RWPE1 (cell line): ENCODE measurements at regions not wholly inside any gene's neighbourhood (a gene's known extent, or its start where the extent isn't known, plus 50 kb on each side); places are given as distances from the start of the nearest gene placed in this dataset.

Experiments
- CTCF ChIA-PET: fragments of 350-600 bp; sonication (Branson Sonifier 250); formaldehyde crosslinking; extraction: SDS; loops from one replicate; lab custom pipeline; 2021; lab: Yijun Ruan, JAX
- POLR2A ChIA-PET: fragments of 400-600 bp; formaldehyde crosslinking; extraction: SDS; loops from one replicate; lab custom pipeline; 2020; ENCODE audit warnings: antibody characterized with exemption; ENCODE audit not compliant: low non-redundant PET; lab: Yijun Ruan, JAX
- DNase-seq: peaks from one replicate; pipeline ENCODE4 v3.0.0; 2012; ENCODE audit warnings: low spot score
- H3K27ac ChIP-seq: fragments of 450-650 bp; 2 replicates; pipeline ENCODE4 v1.5.1; 2017
- CTCF ChIP-seq: fragments of 450-650 bp; conservative IDR thresholded peaks from 2 replicates; pipeline ENCODE4 v1.5.1; 2017; ENCODE audit warnings: low read depth, mild to moderate bottlenecking

GRCh38 chr3:152606146-152606545 is 228.8 kb upstream of the P2RY1 start:
- ChIA-PET POLR2A (no interaction called here), CTCF (no interaction called here)
- no peak overlapping the region for H3K27ac ChIP-seq
- no peak for DNase-seq
- TF ChIP-seq CTCF = no peak

GRCh38 chr3:152607179-152607578 is 227.8 kb upstream of the P2RY1 start:
- CTCF ChIA-PET = no interaction called here
- H3K27ac ChIP-seq = no peak overlapping the region
- no peak for DNase-seq
- no peak for TF ChIP-seq CTCF
- POLR2A ChIA-PET = no interaction called here

- ChIA-PET POLR2A (no interaction called here), CTCF (interaction anchor here (0.6 kb wide), 1 partner anchor 1171 kb away, joined by 6 read pairs; no protein-coding TSS in a partner anchor)
- no peak for TF ChIP-seq CTCF
- DNase-seq = no peak
- no peak overlapping the region for H3K27ac ChIP-seq
Measured at GRCh38 chr3:152608696-152609594, 226.0 kb upstream of the P2RY1 start.

GRCh38 chr3:152609891-152610290 is 225.0 kb upstream of the P2RY1 start:
- ChIA-PET POLR2A (no interaction called here), CTCF (interaction anchor here (0.6 kb wide), 1 partner anchor 1170 kb away, joined by 6 read pairs; no protein-coding TSS in a partner anchor)
- no peak for TF ChIP-seq CTCF
- no peak for DNase-seq
- H3K27ac ChIP-seq = no peak overlapping the region

- H3K27ac ChIP-seq = no peak overlapping the region
- POLR2A ChIA-PET = no interaction called here
- no peak for DNase-seq
- TF ChIP-seq CTCF = no peak
- CTCF ChIA-PET = no interaction called here
Measured at GRCh38 chr3:152610622-152611021, 224.3 kb upstream of the P2RY1 start.

- POLR2A ChIA-PET = no interaction called here
- CTCF ChIA-PET = no interaction called here
- no peak for DNase-seq
- TF ChIP-seq CTCF = no peak
- H3K27ac ChIP-seq = no peak overlapping the region
Measured at GRCh38 chr3:152611905-152612304, 223.0 kb upstream of the P2RY1 start.
